Keratinocyte (primary cell): ENCODE measurements at regions not wholly inside any gene's neighbourhood (a gene's known extent, or its start where the extent isn't known, plus 50 kb on each side); places are given as distances from the start of the nearest gene placed in this dataset.

Source experiments
- DNase-seq: peaks from one replicate; pipeline ENCODE4 v3.0.0-alpha.2; 2011; ENCODE audit warnings: low read depth, missing footprints, low spot score
- FAIRE-seq: peaks from 2 replicates; lab custom pipeline; 2011; peaks lifted over from hg19 to GRCh38; lab: Jason Lieb, UNC
- H2AFZ ChIP-seq: 2 replicates; pipeline ENCODE4 v1.6.0; 2012; ENCODE audit warnings: low read length, control low read depth, inconsistent platforms; ENCODE audit not compliant: control insufficient read depth
- H3K27ac ChIP-seq: 2 replicates; pipeline ENCODE4 v1.5.1; 2011; ENCODE audit warnings: low read length; ENCODE audit not compliant: control insufficient read depth, insufficient read depth
- H3K27me3 ChIP-seq: 3 replicates; pipeline ENCODE4 v1.6.0; 2011; ENCODE audit warnings: low read length; ENCODE audit not compliant: control insufficient read depth, insufficient read depth; ENCODE audit errors: extremely low read depth
- H3K36me3 ChIP-seq, 2 experiments: 2 replicates in 1 of 2; 3 replicates in 1 of 2; pipeline ENCODE4 v1.5.1; 2011; ENCODE audit warnings: low read length in 2 of 2, mild to moderate bottlenecking in 1 of 2; ENCODE audit not compliant: control insufficient read depth in 2 of 2, insufficient read depth in 2 of 2; ENCODE audit errors: extremely low read depth in 1 of 2
- H3K4me1 ChIP-seq: 3 replicates; pipeline ENCODE4 v1.5.1; 2011; ENCODE audit warnings: low read length; ENCODE audit not compliant: control insufficient read depth, insufficient read depth; ENCODE audit errors: extremely low read depth
- H3K4me2 ChIP-seq: 3 replicates; pipeline ENCODE4 v1.6.0; 2011; ENCODE audit warnings: low read depth, low read length; ENCODE audit not compliant: control insufficient read depth, insufficient read depth; ENCODE audit errors: extremely low read depth
- H3K4me3 ChIP-seq, 3 experiments: fragments of 200-600 bp in 1 of 3; sonication (generic) in 1 of 3; 2 replicates in 2 of 3; 3 replicates in 1 of 3; pipeline ENCODE4 v1.5.1; 2011 to 2016; ENCODE audit warnings: low read length in 3 of 3, mild to moderate bottlenecking in 3 of 3, control low read depth in 2 of 3, inconsistent platforms in 1 of 3, low read depth in 1 of 3, mixed read lengths in 1 of 3, mixed run types in 1 of 3, moderate library complexity in 1 of 3; ENCODE audit not compliant: control insufficient read depth in 2 of 3, insufficient read depth in 2 of 3; ENCODE audit errors: extremely low read depth in 1 of 3
- H3K79me2 ChIP-seq: 2 replicates; pipeline ENCODE4 v1.6.0; 2012; ENCODE audit warnings: low read length; ENCODE audit not compliant: control insufficient read depth, insufficient read depth
- H3K9ac ChIP-seq: 3 replicates; pipeline ENCODE4 v1.6.0; 2011; ENCODE audit warnings: low read length; ENCODE audit not compliant: control insufficient read depth, insufficient read depth; ENCODE audit errors: extremely low read depth
- H3K9me1 ChIP-seq: 3 replicates; pipeline ENCODE4 v1.6.0; 2011; ENCODE audit warnings: low read length; ENCODE audit not compliant: control insufficient read depth, insufficient read depth; ENCODE audit errors: extremely low read depth
- H3K9me3 ChIP-seq: 2 replicates; pipeline ENCODE4 v1.5.1; 2012; ENCODE audit warnings: low read depth, low read length; ENCODE audit not compliant: control insufficient read depth
- H4K20me1 ChIP-seq: 3 replicates; pipeline ENCODE4 v1.6.0; 2011; ENCODE audit warnings: low read length; ENCODE audit not compliant: control insufficient read depth, insufficient read depth; ENCODE audit errors: extremely low read depth
- CTCF ChIP-seq, 3 experiments: IDR thresholded peaks in 1 of 3; conservative IDR thresholded peaks in 1 of 3; optimal IDR thresholded peaks in 1 of 3; 2 replicates in 2 of 3; 3 replicates in 1 of 3; pipeline versions ENCODE3 to v1.5.1; 2011; ENCODE audit warnings: low read length in 3 of 3, mild to moderate bottlenecking in 3 of 3, moderate library complexity in 2 of 3, control low read depth in 1 of 3, inconsistent platforms in 1 of 3; ENCODE audit not compliant: insufficient read depth in 2 of 3; ENCODE audit errors: extremely low read depth in 1 of 3
- EZH2 ChIP-seq: IDR thresholded peaks from one replicate; pipeline ENCODE4 v1.6.1; 2012; ENCODE audit warnings: inconsistent platforms, mild to moderate bottlenecking, low read length, moderate library complexity
- dilution Hi-C: fragments of 300-500 bp; cut with MboI; formaldehyde crosslinking; loops from one replicate; pipeline ENCODE4 v1.7.0; 2020; ENCODE audit warnings: low sequenced_read_pairs; ENCODE audit not compliant: extremely low pct_ligation_motif_present

GRCh38 chr3:102295756-102296155 lies 139.1 kb upstream of the ZPLD1 start:
- H3K9ac ChIP-seq, result no peak overlapping the region
- no peaks in the 10 kb centered on the region for H3K36me3 ChIP-seq
- no peak overlapping the region for H3K4me2 ChIP-seq
- no peak for FAIRE-seq
- no peaks in the 10 kb centered on the region for H4K20me1 ChIP-seq
- no peak overlapping the region for H2AFZ ChIP-seq
- no peaks in the 10 kb centered on the region for H3K79me2 ChIP-seq
- H3K9me1 ChIP-seq, result no peaks in the 10 kb centered on the region
- H3K27me3 ChIP-seq, result no peaks in the 10 kb centered on the region
- no peak for DNase-seq
- peaks cover 20% of the 10 kb centered on the region for H3K4me1 ChIP-seq
- H3K27ac ChIP-seq, result no peak overlapping the region
- no peak for TF ChIP-seq CTCF (optimal IDR thresholded peaks at IDR 0.05 in 1 of 3, IDR thresholded peaks at IDR 0.05 in 1 of 3, conservative IDR thresholded peaks at IDR 0.05 in 1 of 3; ENCODE audit: extremely low read depth in 1 of 3, insufficient read depth in 2 of 3, low read length in 3 of 3)
- no peak for TF ChIP-seq EZH2
- H3K4me3 ChIP-seq, result no peak overlapping the region
- dilution Hi-C loops, result no loop called here
- H3K9me3 ChIP-seq, result no peaks in the 10 kb centered on the region

- no peak overlapping the region for H3K27ac ChIP-seq
- H3K4me3 ChIP-seq, result no peak overlapping the region
- H3K9me1 ChIP-seq, result no peaks in the 10 kb centered on the region
- FAIRE-seq, result no peak
- no peak overlapping the region for H2AFZ ChIP-seq
- H3K36me3 ChIP-seq, result no peaks in the 10 kb centered on the region
- H3K4me2 ChIP-seq, result no peak overlapping the region
- no peaks in the 10 kb centered on the region for H3K9me3 ChIP-seq
- H3K27me3 ChIP-seq, result no peaks in the 10 kb centered on the region
- no peak for TF ChIP-seq EZH2
- TF ChIP-seq CTCF (optimal IDR thresholded peaks at IDR 0.05 in 1 of 3, IDR thresholded peaks at IDR 0.05 in 1 of 3, conservative IDR thresholded peaks at IDR 0.05 in 1 of 3; ENCODE audit: extremely low read depth in 1 of 3, insufficient read depth in 2 of 3, low read length in 3 of 3), result no peak
- no peaks in the 10 kb centered on the region for H4K20me1 ChIP-seq
- DNase-seq, result no peak
- no peak overlapping the region for H3K9ac ChIP-seq
- no peaks in the 10 kb centered on the region for H3K79me2 ChIP-seq
- H3K4me1 ChIP-seq, result peaks cover 23% of the 10 kb centered on the region
- dilution Hi-C loops, result no loop called here
Measured at GRCh38 chr3:102297072-102297658, 137.7 kb upstream of the ZPLD1 start.
